Cardiac septum (tissue), 1 donor: ENCODE measurements at regions not wholly inside any gene's neighbourhood (a gene's known extent, or its start where the extent isn't known, plus 50 kb on each side); places are given as distances from the start of the nearest gene placed in this dataset.

ENCODE experiments used
- DNase-seq: peaks from one replicate; pipeline ENCODE4 v3.0.0-alpha.2; 2020; ENCODE audit warnings: low spot score
- intact Hi-C: fragments of 100-400 bp; cut with DNase I; formaldehyde crosslinking; loops from one replicate; pipeline ENCODE4 v1.14.0; 2022
- donor health status: DM: no; HTN: no; CAD: no.

GRCh38 chr6:16979677-16980370, 122.0 kb upstream of the STMND1 start:
- intact Hi-C loops = no loop called here

GRCh38 chr6:16978686-16979085, 123.2 kb upstream of the STMND1 start:
- intact Hi-C loops = no loop called here
- DNase-seq = no peak

More at GRCh38 chr6:16979677-16980370, 122.0 kb upstream of the STMND1 start:
- no peak for DNase-seq

- intact Hi-C loops = no loop called here
- no peak for DNase-seq
These were observed 125.3 kb upstream of the STMND1 start for GRCh38 chr6:16976385-16977183.

- intact Hi-C loops = no loop called here
- no peak for DNase-seq
These were observed 127.0 kb upstream of the STMND1 start for GRCh38 chr6:16974704-16975359.

- intact Hi-C loops = no loop called here
- no peak for DNase-seq
These were observed 127.5 kb upstream of the STMND1 start for GRCh38 chr6:16974387-16974673.

GRCh38 chr6:16973545-16974386, 128.1 kb upstream of the STMND1 start:
- no peak for DNase-seq
- intact Hi-C loops = no loop called here

GRCh38 chr6:16973051-16973450, 128.8 kb upstream of the STMND1 start:
- intact Hi-C loops = no loop called here
- DNase-seq = no peak

GRCh38 chr6:16972535-16972934, 129.3 kb upstream of the STMND1 start:
- DNase-seq = no peak
- intact Hi-C loops = no loop called here

- intact Hi-C loops = loop anchor here (10.0 kb wide), 1 partner anchor 455 kb away; no protein-coding TSS in a partner anchor
- no peak for DNase-seq
These were observed 131.9 kb upstream of the STMND1 start for GRCh38 chr6:16969699-16970655.

DNA sequence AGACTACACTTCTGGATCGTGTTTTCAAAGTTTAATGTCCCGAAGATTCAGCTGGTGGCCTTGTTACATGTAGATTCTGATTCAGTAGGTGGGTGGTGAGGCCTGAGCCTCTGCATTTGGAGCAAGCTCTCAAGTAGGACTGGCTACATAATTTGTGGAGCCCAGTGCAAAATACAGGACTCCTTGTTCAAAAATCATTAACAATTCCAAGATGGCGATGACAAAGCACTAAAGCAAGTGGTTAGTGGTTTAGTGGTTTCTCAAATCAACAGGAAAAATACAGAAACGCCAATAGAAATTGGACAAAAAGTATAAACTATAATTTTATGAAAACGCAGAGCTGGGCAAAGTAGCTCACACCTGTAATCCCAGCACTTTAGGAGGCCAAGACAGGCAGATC, 133.7 kb upstream of the STMND1 start:
- intact Hi-C loops = loop anchor here (10.0 kb wide), 1 partner anchor 453 kb away; no protein-coding TSS in a partner anchor
- no peak for DNase-seq

DNA sequence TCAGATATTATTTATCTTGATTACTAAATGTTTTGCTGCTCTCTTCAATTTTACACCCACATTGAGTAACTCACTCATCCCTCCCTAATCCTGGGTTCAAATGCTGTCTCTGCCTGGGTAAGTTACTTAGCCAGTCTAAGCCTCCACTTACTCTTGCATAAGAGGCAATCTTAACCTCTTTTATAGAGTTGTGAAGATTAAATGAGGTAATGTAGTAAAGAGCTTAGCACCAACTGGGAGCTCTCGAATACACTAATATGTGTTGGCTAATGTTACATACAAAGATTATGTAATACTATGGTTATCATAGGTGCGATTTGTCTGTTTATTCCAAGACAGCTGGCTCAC, 134.4 kb upstream of the STMND1 start:
- DNase-seq = no peak
- intact Hi-C loops = loop anchor here (10.0 kb wide), 1 partner anchor 453 kb away; no protein-coding TSS in a partner anchor

DNA sequence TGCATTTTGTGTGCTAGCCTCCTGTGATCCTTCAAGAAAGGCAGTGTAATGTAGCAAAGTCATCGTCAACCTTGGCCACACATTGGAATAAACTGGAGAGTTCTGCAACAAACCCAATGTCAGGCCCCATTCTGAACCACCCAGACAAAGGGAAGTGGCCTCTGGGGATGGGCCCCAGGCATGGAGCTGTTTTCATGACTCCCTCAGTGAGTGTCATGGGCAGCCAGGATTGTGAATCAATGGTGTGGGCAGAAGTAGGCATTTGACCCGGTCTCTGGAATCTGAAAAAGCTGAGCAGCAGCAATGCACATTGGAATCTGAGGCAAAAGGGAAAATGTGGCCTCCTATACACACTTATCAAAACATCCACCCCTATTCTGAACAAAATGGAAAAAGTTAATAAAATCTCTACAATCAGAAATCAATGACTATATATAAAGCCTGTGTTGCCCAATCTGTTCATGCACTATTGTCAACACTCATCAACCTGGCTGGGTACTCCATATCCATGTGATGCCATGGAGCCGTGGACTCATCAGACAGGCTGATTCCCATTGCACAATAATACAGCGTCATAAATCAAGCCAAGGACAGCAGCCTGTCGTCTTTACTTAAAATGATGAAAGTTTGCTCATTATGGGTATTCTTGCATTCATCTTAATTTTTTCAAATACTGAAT, 134.9 kb upstream of the STMND1 start:
- intact Hi-C loops = loop anchor here (10.0 kb wide), 1 partner anchor 452 kb away; no protein-coding TSS in a partner anchor
- no peak for DNase-seq

DNA sequence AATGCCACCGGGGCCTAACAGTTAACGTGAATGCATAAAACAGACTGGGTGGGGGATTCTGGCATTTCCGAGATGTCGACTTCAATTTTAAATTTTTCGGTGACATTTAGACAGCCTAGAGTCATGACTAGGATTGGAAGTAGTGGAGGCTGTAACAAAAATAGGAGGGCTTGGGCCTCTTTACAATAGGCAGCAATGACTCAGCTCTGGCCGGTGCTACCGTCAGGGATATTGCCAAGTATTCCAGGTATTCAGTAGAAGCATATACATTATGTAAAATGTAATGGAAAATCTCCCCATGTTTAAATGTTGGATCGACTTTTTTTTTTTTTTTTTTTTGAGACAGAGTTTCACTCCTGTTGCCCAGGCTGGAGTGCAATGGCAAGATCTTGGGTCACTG, 136.2 kb upstream of the STMND1 start:
- no peak for DNase-seq
- intact Hi-C loops = loop anchor here (10.0 kb wide), 1 partner anchor 451 kb away; no protein-coding TSS in a partner anchor

DNA sequence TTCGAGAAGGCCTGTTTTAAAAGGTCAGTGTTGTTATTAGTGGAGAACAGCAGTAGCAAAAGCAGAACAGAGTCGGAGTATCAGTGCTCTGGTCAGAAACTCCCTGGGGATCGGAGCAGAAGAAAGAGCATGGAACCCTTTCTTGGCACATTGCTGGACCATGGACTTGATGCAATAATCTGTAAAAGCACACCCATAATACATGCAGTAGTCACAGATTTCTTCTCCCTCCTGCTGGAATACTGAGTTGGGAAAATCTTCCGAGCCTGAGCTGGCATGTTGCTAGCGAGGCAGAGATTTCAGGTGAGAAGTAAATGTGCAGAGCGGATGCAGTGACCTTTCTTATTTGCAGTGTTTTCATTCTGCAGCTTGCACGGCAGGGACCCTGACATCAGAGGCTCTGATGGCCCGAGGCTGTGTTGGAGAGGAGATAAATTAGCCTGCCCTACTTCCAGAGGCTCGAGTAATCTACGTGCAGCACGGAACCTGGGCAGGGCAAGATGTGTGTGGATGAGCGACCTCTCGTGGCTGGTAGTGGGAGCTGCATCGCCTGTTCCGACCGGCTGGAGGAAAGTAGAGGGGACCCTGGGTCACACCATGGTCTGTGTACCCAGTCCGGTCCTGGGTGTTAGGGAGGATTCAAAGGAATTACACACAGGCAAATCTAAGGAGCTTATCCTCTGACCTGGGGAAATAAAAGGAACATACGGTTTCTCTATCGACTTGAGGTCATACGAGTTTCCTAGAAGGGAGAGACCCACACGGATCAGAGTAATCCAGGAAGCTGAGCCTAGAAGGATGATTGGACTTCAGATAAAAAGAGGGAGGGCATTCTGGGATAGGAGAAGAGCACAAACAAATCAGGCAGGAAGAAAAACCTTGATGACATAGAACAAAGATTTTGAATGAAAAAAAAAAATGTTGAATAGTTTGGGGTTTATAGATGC, 137.0 kb upstream of the STMND1 start:
- DNase-seq = peak; percentile 78
- intact Hi-C loops = loop anchor here (1.0 to 10.0 kb wide), 2 partner anchors 200 to 450 kb away; no protein-coding TSS in a partner anchor

GRCh38 chr6:16961577-16961976, 140.3 kb upstream of the STMND1 start:
- no peak for DNase-seq
- intact Hi-C loops = loop anchor here (10.0 kb wide), 1 partner anchor 447 kb away; no protein-coding TSS in a partner anchor

GRCh38 chr6:16959789-16960188, 142.1 kb upstream of the STMND1 start:
- DNase-seq = no peak
- intact Hi-C loops = loop anchor here (5.0 to 10.0 kb wide), 2 partner anchors 128 to 445 kb away; no protein-coding TSS in a partner anchor

GRCh38 chr6:16956361-16956760, 145.5 kb upstream of the STMND1 start:
- no peak for DNase-seq
- intact Hi-C loops = loop anchor here (5.0 kb wide), 1 partner anchor 131 kb away; no protein-coding TSS in a partner anchor
